Superior temporal gyrus (tissue), 1 donor: ENCODE measurements at regions not wholly inside any gene's neighbourhood (a gene's known extent, or its start where the extent isn't known, plus 50 kb on each side); places are given as distances from the start of the nearest gene placed in this dataset.

Source experiments
- DNase-seq: peaks from one replicate; pipeline ENCODE4 v3.0.0-alpha.2; 2016; ENCODE audit errors: extremely low spot score

DNA sequence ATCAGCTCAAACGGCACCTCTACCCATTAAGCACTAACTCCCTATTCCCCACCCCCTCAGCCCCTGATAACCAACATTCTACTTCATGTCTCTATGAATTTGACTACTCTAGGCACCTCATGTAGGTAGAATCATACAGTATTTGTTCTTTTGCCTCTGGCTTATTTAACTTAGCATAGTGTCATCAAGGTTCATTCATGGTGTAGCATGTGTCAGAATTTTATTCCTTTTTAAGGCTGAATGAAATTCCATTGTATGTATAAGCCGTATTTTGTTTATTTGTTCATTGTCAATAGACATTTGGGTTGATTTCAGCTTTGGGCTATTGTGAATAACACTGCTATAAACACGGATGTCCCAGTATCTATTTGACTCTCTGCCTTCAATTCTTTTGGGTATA is 794.9 kb upstream of the SOX9 start:
- DNase-seq, result no peak

DNA sequence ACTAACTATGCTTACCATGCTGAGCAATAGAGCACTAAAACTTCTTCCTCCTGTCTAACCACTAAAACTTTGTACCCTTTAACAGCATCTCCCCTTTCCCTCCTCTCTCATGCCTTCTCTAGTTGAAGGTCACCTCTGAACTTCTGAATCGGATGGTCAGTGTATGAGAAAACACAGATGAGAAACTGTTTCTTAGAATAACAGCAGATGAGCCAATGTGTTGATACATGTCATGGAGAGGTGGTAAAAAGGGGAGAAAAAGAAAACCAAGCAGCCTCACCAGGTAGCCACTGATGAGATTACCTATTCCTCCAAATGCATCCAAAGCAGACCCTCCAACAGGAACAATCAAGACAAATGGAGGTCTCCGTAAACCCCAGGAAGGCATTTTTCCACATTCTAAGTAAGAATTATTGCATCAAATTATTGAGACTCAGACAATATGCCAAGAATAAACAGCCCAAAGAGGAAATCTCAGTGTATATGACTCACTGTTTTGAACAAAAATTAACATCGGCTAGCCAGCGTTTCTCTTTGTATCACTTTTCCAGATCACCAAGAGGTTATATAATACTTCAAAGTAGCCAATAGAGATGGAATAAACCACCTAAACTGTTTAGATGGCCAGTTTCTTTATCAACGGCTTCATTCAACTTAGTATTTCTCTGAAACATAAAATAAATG is 793.3 kb upstream of the SOX9 start:
- DNase-seq, result no peak

DNA sequence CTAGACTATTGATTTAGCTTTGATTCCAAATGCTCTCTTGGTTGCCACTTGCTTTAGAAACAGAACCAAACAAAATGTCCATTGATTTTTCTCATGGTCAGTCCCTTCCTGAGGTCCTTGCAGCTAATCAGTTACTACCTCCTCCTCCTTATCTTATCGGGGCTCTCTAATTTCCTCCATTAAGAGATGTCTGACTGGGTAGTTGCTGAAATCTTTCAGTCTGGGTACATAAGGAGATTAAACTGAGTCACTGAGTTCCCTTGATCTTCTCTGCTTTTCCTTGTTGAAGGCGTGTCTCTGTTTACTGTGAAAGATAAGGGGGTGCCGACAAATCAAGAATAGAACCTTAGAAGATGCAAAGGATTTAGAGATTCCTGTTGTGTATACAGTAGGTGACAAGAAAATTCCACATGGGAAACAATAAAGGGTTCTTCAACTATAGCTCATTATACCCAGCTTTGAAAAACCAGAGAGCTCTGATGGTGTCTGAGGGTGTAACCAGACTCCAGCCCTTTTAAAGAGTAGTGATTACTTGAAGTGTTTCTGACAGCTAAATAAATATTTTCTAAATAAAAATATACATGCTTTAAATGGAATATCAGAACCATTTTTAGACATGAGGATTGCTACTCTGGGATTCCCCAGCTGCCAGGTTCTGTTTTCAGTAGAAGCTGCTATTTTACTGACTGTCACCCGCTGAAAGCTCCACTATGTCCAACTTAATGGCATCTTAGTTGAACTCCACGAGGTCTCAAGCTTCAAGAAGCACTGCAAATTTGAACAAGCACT is 791.3 kb upstream of the SOX9 start:
- DNase-seq, result no peak

DNA sequence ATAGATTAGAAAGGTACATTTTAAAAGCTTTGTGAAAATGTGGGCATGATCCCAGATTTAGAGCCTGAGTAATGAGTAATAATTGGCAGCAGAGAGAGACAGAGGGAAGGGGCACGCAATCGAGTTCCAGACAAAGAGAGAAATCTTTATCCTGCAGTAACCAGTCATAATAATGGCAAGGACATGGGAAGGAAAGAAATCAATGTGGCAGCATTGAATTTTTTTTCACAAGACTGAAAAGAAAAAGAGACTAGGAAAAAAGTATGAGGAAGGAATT is 790.8 kb upstream of the SOX9 start:
- no peak for DNase-seq

DNA sequence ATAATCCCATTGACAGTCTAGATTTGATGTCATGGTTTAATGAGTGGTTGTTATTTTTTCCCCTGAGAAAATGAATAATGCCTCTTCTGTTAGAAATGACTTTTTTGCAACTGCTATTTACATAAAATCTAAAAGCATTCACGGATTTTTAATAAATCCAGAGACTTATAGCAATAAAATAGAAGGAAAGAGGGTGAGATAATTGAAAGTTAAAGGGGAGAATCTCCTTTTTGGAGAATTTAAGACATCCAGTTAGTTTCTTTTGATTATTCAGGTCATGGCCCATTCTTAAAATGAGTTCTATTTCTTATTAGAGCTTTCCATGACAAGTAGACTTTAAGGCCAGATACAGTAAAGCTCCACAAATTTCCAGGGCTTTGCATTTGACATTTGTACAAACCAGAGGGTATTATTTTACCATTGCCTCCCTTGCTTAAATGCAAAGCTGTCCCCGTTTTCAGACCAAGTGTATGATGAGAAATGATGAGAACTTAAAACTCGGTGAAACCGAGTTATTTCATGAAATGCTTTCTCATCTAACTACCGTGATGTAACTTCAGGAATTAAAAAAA is 789.0 kb upstream of the SOX9 start:
- DNase-seq, result peak; percentile 79

DNA sequence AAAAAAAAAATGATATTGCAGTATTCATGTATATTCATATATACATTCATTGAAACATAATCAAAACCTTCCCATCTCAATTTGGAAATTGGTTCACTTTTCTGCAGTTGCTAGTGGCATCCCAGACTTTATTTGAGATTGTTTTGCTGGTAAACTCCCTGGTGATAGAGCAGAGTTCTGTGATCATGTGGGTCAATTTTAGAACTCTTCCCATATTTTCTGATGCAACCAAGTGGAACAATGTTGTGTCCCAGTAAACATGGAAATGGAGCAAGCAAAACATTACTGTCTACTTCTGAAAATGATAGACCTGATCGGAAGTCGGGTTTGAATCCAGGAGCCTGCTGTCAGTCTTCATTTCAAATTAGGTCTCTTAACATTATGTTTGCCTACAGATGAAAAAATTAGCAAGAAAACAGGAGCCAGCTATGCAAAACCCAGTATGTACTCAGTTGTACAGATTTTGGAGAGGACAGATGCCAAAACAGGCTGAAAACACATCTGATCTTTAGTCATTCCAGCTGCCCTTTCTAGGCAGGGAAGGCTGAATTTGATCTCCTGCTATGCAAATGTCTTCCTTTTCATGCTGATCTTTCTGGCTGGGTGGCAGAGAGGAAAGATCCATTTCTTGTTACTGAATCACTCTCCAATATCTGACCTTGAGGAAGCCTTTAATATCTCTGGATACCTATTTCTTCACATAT is 786.6 kb upstream of the SOX9 start:
- DNase-seq, result no peak

DNA sequence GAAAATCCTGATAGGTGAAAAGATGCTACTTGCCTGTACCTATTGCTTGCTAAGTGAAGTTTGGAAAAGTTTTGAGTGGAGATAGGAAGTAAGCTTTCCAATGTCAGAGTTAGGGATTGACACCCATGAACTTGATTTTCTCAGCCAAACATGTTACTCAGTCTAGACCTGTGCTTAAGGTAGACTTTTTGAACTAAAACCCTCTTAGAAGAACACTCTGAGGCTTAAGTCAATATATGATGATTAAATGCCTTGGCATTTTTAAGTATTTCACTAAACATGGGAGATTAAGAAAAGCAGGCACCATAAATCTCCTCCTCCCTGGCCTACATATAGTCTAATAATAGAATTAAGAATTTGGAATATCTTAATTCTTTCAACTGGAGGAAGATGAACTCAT is 785.6 kb upstream of the SOX9 start:
- no peak for DNase-seq

DNA sequence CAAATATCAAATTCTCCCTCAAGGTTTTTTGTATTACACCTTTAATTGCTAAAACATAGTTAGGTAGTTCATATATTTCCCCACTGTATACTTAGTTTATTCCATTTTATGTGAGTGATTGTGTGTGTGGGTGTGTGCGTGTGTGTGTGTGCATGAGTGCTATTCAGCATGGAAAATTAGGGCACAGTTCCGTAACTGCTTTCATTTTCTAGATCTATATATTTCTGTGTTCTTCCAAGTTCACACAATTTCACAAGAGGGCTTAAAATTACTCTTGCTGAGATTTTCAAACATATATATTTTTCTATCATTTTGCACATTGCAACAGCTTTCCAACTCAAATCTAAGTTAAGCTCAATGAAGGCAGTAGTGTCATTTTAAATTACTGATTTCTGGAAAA is 782.9 kb upstream of the SOX9 start:
- DNase-seq, result no peak

DNA sequence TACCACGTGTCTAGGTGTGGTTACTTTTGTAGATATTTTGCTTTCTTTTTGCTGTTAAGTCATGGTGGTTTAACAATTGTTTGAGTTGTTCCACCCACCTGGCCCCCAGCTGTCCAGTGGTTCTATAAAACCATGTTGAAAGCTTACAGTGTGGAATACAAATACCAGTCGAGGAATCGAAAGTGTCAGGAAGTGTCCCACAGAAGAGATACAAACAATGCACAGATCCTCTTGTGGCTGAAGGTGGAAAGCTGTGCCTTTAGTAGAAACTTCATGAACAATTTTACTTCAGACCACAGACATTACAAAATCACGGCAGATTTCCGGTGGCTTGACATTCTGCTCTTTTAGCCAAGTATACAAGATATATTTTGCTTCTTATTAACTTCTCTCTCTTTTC is 782.4 kb upstream of the SOX9 start:
- no peak for DNase-seq

DNA sequence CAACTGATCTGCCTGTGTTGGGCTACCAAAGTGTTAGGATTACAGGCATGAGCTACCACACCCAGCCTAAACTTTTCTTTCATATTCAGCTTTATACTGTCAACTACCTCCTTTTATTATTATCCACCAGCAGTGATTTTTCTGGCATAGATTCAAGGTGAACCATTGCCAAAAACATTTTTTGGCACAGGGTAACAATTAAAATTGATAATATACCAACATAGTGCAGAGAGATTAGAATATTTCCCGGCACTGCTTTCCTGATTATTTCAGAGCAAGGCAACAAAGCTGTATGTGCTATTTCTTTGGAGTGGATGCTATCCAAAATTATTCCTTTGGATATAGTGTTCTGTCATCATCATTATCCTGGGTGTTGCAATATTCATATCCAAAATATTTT is 781.6 kb upstream of the SOX9 start:
- no peak for DNase-seq

DNA sequence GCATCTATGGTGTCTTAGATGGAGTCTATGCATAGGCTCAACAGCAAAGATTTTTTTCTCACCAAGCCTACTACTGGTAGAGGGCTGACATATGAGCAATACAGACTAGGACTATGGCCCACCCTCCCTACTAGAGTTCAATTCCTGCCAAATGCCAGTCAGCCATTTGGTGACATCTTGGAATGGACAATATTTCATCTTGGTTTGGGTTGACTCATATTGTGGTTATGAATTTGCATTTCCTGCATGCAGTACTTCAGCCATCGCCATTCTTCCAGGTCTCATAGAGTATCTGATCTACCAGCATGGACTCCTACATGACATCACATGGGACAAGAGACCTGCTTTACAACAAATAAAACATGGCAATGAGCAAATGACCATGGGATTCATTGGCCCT is 778.1 kb upstream of the SOX9 start:
- DNase-seq, result no peak

DNA sequence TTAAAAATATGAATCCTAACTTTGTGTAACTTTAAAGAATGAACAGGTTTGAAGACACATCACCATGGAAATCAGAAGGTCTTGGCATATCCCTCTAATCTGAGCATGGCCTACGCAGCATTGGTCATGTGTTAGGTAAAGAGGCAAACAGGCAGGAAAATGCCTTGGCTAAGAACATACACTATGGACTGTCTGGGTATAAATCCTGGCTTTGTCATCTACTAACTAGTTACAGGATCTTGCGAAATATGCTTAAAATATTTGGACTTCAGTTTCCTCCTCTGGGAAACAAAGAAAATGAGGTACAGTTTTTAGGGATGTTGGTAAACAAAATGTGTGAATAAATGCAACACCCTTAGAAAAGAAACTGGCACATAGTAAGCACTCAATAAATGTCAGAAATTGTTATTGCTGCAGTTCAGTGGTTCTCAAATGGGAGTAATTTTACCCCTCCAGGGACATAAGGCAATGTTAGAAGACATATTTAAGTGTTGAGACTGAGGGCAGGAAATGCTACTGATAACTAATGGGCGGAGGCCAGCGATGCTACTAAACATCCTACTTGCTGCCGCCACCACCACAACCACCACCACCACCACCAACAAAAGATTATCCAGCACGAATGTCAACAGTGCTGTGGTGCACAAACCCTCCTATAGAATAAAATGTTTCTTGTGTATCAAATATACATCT is 770.8 kb upstream of the SOX9 start:
- no peak for DNase-seq

DNA sequence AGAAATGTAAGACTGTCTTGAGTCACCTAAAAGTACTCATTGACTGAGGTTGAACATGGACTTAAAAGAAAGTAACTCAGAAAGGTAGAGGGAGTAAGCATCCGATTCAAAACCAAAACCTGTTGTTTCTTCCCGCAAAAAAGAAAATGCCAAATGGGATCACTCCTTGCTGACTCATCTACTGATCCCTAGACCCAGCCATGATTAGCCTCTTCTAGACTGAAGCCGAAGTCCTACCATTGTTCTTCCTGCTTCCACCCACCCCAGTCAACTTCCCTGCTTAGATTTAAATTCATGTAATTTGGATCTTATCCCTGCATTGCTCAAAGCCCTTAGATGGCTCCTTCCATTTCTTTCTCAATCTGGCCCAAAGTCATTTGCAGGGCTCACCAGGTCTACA is 760.5 kb upstream of the SOX9 start:
- no peak for DNase-seq

DNA sequence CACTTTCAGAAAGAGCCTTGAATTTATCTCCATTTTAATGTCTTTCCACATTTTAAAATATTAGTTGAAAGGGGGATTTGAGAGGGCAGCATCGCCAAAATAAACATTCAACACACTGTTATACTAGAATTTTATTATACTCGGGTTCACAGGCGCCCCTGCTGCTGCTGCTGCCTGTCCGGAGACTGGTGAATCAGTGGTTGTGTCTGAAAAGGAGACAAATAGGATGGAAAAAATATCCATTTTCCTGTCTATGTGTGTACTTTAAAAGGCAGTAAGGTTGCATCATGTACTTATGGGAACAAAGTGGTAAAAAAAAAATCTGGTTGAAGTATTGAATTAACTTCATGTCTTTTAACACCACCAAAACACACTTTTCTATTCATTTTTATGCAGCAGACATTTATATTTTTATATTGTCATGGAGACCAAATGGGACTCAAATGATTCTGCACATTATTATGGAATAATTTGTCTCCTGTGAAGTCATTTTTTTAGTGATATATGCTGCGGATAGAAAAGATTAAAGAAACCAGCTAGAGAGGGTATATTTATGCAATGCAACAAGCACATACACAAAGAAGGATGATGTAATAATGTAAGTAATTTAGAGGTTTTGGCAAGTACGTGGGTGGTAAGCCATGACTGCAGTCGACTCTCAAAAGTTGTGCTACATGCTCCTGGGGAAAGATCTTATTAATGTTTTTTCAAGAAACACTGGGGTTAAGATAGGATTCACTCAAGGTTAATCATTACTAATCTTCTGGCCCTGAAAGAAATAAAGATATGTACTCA is 759.0 kb upstream of the SOX9 start:
- DNase-seq, result no peak

DNA sequence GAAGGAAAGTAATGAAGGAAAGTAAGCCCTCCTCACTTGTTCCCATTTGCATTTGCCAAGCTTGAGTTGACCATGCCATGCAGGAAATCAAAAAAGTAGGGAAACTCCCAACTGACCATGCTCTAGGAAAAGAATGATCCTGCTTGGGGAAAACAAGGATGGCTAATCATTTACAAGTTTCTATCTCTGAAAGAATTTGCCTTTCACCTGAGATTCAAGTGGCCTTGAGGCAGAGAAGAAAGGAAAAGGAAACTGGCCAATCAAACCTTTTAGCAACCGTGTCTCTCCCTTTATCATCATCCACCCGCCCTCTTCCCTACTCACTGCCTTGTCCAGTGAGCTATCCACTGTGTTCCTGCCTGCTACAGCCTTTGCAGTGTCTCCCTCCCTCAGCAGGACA is 757.2 kb upstream of the SOX9 start:
- no peak for DNase-seq

DNA sequence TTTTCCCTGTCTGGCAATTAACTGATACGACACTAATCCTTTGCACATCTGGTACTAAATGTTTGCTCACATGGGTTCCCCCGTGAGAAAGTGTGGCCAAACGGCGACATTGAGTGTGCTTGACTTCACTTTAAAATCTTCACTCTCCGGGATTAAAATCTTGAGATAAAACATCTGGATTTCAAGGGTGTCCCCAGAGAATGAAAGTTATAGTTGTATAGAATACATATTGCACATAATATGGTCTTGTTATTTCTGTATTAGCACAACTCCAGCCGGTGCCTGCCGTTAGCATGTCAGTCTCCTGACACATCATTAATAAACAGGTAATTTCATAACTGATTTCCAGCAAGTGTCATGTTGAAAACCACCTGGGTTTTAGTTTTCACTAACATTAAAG is 749.0 kb upstream of the SOX9 start:
- DNase-seq, result no peak

DNA sequence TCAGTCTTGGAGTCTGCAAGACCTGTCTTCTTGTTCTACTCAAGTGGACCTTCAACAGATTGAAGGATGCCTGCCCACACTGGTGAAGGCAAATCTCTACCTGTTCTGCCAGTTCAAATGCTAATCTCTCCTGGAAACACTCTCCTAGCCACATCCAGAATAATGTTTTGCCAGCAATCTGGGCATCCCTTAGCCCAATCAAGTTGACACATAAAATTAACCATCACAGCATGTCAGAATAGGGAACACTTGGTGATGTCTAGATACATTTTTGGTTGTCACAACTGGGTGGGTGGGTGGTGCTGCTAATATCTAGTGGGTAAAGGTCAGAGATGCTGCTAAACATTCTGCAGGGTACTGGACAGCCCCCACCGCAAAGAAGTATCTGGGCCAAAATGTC is 744.9 kb upstream of the SOX9 start:
- DNase-seq, result no peak

DNA sequence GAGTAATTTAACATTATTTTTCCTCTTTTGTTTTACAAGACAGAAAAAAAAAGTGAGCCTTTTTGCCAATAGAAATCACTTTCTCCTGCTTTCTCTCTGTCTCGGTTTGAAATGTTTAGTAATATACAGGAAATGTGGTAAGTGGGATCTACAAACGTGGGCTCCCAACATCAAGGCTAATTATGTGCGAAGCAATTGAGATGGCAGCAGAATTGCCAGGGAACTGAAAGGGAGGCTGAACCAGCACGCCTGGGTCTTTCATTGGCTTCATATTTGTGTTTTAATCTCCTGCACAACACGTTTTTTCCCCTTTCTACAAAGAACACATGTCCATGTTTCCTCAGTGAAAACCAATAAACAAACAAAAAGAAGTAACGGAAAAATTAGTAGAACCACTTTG is 743.9 kb upstream of the SOX9 start:
- no peak for DNase-seq

DNA sequence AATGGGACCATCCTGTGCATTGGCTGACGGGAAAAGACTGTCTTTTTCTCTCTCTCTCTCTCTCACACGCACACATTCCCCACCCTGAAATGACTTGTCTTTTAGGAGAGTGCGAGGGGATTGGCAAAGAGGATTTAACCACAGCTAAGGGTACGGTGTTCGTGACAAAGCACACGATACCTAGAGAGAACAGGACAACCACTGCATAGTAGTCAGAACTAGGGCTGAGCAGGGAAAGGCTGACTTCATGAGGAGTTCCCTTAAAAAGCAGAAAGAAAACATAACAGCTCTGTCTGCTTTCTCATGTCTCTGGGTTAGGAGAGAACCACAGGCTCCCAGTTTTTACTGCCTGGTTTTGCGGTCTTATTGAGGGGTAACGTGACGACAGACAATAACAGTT is 742.8 kb upstream of the SOX9 start:
- no peak for DNase-seq

DNA sequence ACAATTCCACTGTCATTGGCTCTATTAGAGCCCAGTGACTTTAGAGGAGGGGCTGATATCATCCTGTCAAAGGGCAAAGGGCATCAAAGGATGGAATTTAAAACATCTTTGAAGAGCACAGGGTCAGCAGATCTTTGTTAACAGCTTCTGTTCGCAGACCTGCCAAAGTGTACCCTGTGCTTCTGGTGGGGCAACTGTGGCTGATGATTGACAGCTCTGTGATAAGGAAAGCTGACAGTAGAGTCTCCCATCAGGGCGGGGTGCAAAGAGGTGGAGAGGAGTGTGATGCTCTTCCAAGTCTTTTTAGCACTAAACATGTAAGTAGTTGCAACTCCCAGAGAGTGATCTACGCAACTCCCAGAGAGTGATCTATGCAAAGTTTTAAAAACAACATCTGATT is 742.1 kb upstream of the SOX9 start:
- DNase-seq, result no peak

DNA sequence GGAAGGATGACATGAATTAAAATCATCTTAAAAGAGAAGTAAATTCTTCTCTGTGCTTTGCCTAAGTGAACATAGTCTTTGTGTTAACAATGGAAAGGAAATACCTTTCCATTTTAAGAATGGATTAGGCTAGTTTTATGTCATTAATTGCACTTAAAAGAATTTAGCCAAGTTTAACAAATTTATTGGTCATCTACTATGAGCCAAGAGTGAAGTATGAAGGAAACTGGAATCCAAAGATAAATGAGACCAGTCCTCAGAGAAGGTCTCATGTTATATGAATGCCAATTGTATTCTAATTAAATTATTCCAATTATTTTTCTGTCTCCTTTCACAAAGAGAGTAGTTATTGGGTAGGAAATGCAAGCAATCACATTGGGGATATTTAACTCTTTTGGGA is 741.3 kb upstream of the SOX9 start:
- no peak for DNase-seq

DNA sequence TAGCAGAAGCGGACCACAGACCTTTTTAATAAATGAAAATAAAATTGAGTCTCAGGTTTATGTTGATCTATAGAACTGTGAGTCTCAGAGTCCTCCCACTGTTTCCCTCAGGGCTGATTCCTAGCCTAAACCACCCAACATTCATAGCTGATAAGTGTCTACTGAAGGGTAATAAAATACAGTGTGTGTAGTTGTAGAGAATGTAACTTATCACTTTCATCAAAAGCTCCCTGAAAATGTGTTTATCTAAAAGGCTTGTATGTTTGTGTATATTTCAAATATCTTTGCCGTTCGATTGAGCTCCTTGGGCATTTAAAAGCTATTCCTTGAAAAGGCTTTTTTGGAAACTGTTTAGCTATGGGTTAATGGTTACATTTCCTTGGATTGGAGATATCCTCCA is 740.3 kb upstream of the SOX9 start:
- no peak for DNase-seq
